ENCODE measurements at regions not wholly inside any gene's neighbourhood (a gene's known extent, or its start where the extent isn't known, plus 50 kb on each side); places are given as distances from the start of the nearest gene placed in this dataset.

GRCh38 chr4:136946307-136946907, 585.9 kb downstream of the PCDH18 start:
- Histone ChIP-seq H3K9me3 (no peaks in the 10 kb centered on the region), H3K27ac (no peak overlapping the region), H3K4me3 (no peak overlapping the region), H3K9ac (ENCODE audit: low read depth in 2 of 2, low read length in 2 of 2) (no peak overlapping the region), H3K4me1 (no peaks in the 10 kb centered on the region), H3K36me3 (no peaks in the 10 kb centered on the region), H3K27me3 (no peaks in the 10 kb centered on the region)
- no peak for TF ChIP-seq CTCF (IDR thresholded peaks at IDR 0.05)
- no peak for DNase-seq
- intact Hi-C loops (cut with DNase I): no loop called here

GRCh38 chr4:136939781-136940180, 592.5 kb downstream of the PCDH18 start:
- no peaks in the 10 kb centered on the region for H3K9me3 ChIP-seq
- no peaks in the 10 kb centered on the region for H3K27me3 ChIP-seq
- no peaks in the 10 kb centered on the region for H3K4me1 ChIP-seq
- TF ChIP-seq CTCF (IDR thresholded peaks at IDR 0.05): no peak
- H3K9ac ChIP-seq (ENCODE audit: low read depth in 2 of 2, low read length in 2 of 2): no peak overlapping the region
- H3K36me3 ChIP-seq: no peaks in the 10 kb centered on the region
- H3K27ac ChIP-seq: no peak overlapping the region
- no peak for DNase-seq
- intact Hi-C loops (cut with DNase I): no loop called here
- no peak overlapping the region for H3K4me3 ChIP-seq

- Histone ChIP-seq H3K4me1 (no peaks in the 10 kb centered on the region), H3K9me3 (no peaks in the 10 kb centered on the region), H3K27me3 (no peaks in the 10 kb centered on the region), H3K4me3 (no peak overlapping the region), H3K27ac (no peak overlapping the region), H3K36me3 (no peaks in the 10 kb centered on the region), H3K9ac (ENCODE audit: low read depth in 2 of 2, low read length in 2 of 2) (no peak overlapping the region)
- intact Hi-C loops (cut with DNase I): no loop called here
- no peak for DNase-seq
- no peak for TF ChIP-seq CTCF (IDR thresholded peaks at IDR 0.05)
These were observed 596.4 kb downstream of the PCDH18 start for GRCh38 chr4:136935871-136936270.

GRCh38 chr4:136935305-136935704, 597.0 kb downstream of the PCDH18 start:
- H3K27me3 ChIP-seq: no peaks in the 10 kb centered on the region
- no peak for DNase-seq
- H3K9me3 ChIP-seq: no peaks in the 10 kb centered on the region
- H3K4me1 ChIP-seq: no peaks in the 10 kb centered on the region
- H3K4me3 ChIP-seq: no peak overlapping the region
- H3K27ac ChIP-seq: no peak overlapping the region
- intact Hi-C loops (cut with DNase I): no loop called here
- no peak overlapping the region for H3K9ac ChIP-seq (ENCODE audit: low read depth in 2 of 2, low read length in 2 of 2)
- TF ChIP-seq CTCF (IDR thresholded peaks at IDR 0.05): no peak
- H3K36me3 ChIP-seq: no peaks in the 10 kb centered on the region

GRCh38 chr4:136934601-136935000, 597.7 kb downstream of the PCDH18 start:
- Histone ChIP-seq H3K9me3 (no peaks in the 10 kb centered on the region), H3K36me3 (no peaks in the 10 kb centered on the region), H3K27me3 (no peaks in the 10 kb centered on the region), H3K27ac (no peak overlapping the region), H3K4me3 (no peak overlapping the region), H3K4me1 (no peaks in the 10 kb centered on the region), H3K9ac (ENCODE audit: low read depth in 2 of 2, low read length in 2 of 2) (no peak overlapping the region)
- TF ChIP-seq CTCF (IDR thresholded peaks at IDR 0.05): no peak
- intact Hi-C loops (cut with DNase I): no loop called here
- no peak for DNase-seq

Measured in colonic mucosa (tissue), 4 donors.